Endothelial cell of umbilical vein (primary cell): ENCODE measurements at regions not wholly inside any gene's neighbourhood (a gene's known extent, or its start where the extent isn't known, plus 50 kb on each side); places are given as distances from the start of the nearest gene placed in this dataset.

ENCODE experiments used
- BruUV-seq: library from RNA; stranded (reverse); fragments of 400-500 nt; replicated peaks from 2 replicates; lab custom pipeline; 2021; lab: Mats Ljungman, UMichigan
- CTCF ChIA-PET: fragments of 300-600, 350-600 bp; sonication (Branson Sonifier 250); formaldehyde crosslinking; loops from one replicate; lab custom pipeline; 2021; ENCODE audit warnings: antibody characterized with exemption, inconsistent platforms; lab: Charles Lee
- POLR2A ChIA-PET: fragments of 300-600, 350-600 bp; sonication (Branson Sonifier 250); formaldehyde crosslinking; loops from one replicate; lab custom pipeline; 2021; ENCODE audit warnings: antibody characterized with exemption, inconsistent platforms; lab: Charles Lee
- DNase-seq: peaks from one replicate; pipeline ENCODE4 v3.0.0-alpha.2; 2011; ENCODE audit warnings: low read depth, low spot score
- FAIRE-seq: peaks from 2 replicates; lab custom pipeline; 2011; peaks lifted over from hg19 to GRCh38; lab: Jason Lieb, UNC
- H2AFZ ChIP-seq: 2 replicates; pipeline ENCODE4 v1.6.0; 2012; ENCODE audit warnings: low read depth, low read length, control low read depth, inconsistent platforms
- H3K27ac ChIP-seq: 2 replicates; pipeline ENCODE4 v1.5.1; 2011; ENCODE audit warnings: low read depth, mild to moderate bottlenecking, control low read depth, low read length, moderate library complexity; ENCODE audit not compliant: insufficient read depth
- H3K27me3 ChIP-seq, 2 experiments: 2 replicates each; pipeline versions ENCODE4 v1.6.0 to v1.6.1; 2011; ENCODE audit warnings: low read length in 2 of 2, mixed read lengths in 1 of 2; ENCODE audit not compliant: control insufficient read depth in 2 of 2, insufficient read depth in 2 of 2
- H3K36me3 ChIP-seq, 2 experiments: 2 replicates in 1 of 2; 3 replicates in 1 of 2; pipeline ENCODE4 v1.5.1; 2011; ENCODE audit warnings: low read length in 2 of 2, mild to moderate bottlenecking in 1 of 2, moderate library complexity in 1 of 2; ENCODE audit not compliant: control insufficient read depth in 2 of 2, insufficient read depth in 2 of 2; ENCODE audit errors: extremely low read depth in 1 of 2
- H3K4me1 ChIP-seq: 3 replicates; pipeline ENCODE4 v1.5.1; 2011; ENCODE audit warnings: mild to moderate bottlenecking, low read length; ENCODE audit not compliant: control insufficient read depth, insufficient read depth; ENCODE audit errors: extremely low read depth
- H3K4me2 ChIP-seq: 2 replicates; pipeline ENCODE4 v1.6.1; 2011; ENCODE audit warnings: low read length, control low read depth, mixed read lengths; ENCODE audit not compliant: insufficient read depth
- H3K4me3 ChIP-seq, 3 experiments: fragments of 200-600 bp in 1 of 3; sonication (generic), shearing (Covaris generic) in 1 of 3; replicated peaks in 1 of 3; 2 replicates each; pipeline ENCODE4 v1.5.1; 2011 to 2016; ENCODE audit warnings: control low read depth in 3 of 3, low read length in 3 of 3, mild to moderate bottlenecking in 2 of 3, inconsistent platforms in 1 of 3, low read depth in 1 of 3, moderate library complexity in 1 of 3; ENCODE audit not compliant: insufficient read depth in 1 of 3
- H3K79me2 ChIP-seq: 2 replicates; pipeline ENCODE4 v1.6.0; 2012; ENCODE audit warnings: low read length, inconsistent platforms; ENCODE audit not compliant: control insufficient read depth, insufficient read depth
- H3K9ac ChIP-seq: replicated peaks from 2 replicates; pipeline ENCODE3; 2011; ENCODE audit warnings: low read length, control low read depth; ENCODE audit not compliant: insufficient read depth; ENCODE audit errors: extremely low read depth
- H3K9me1 ChIP-seq: replicated peaks from 3 replicates; pipeline ENCODE4 v1.6.0; 2011; ENCODE audit warnings: mild to moderate bottlenecking, low read length; ENCODE audit not compliant: control insufficient read depth, insufficient read depth; ENCODE audit errors: extremely low read depth
- H3K9me3 ChIP-seq: replicated peaks from 2 replicates; pipeline ENCODE4 v1.5.1; 2012; ENCODE audit warnings: low read length, inconsistent platforms; ENCODE audit not compliant: control insufficient read depth, insufficient read depth
- H4K20me1 ChIP-seq: replicated peaks from 2 replicates; pipeline ENCODE3; 2011; ENCODE audit warnings: mild to moderate bottlenecking, low read length; ENCODE audit not compliant: control insufficient read depth, insufficient read depth; ENCODE audit errors: extremely low read depth
- MYC ChIP-seq: IDR thresholded peaks from one replicate; pipeline ENCODE4 v1.6.1; 2011; ENCODE audit warnings: mild to moderate bottlenecking, low read depth, low read length
- POLR2A ChIP-seq: IDR thresholded peaks from 2 replicates; pipeline ENCODE4 v1.6.1; 2012; ENCODE audit warnings: low read depth, mild to moderate bottlenecking, control low read depth, low read length
- dilution Hi-C: fragments of 300-500 bp; cut with MboI; formaldehyde crosslinking; loops from one replicate; pipeline ENCODE4 v1.15.0; 2019; ENCODE audit warnings: low sequenced_read_pairs; ENCODE audit not compliant: extremely low pct_ligation_motif_present
- intact Hi-C: fragments of 100-400 bp; cut with micrococcal nuclease; formaldehyde crosslinking; loops from one replicate; pipeline ENCODE4 v1.10.0; 2022
- TF ChIP-seq, protein P1 (sequence below), 2 donors: IDR thresholded peaks; 1 replicate in 1 of 2; 2 replicates in 1 of 2; pipeline ENCODE4 v1.5.1; 2011; ENCODE audit warnings: low read length in 2 of 2, mild to moderate bottlenecking in 2 of 2, moderate library complexity in 2 of 2, control low read depth in 1 of 2, inconsistent platforms in 1 of 2, low read depth in 1 of 2; ENCODE audit not compliant: insufficient read depth in 1 of 2; ENCODE audit errors: extremely low read depth in 1 of 2

DNA sequence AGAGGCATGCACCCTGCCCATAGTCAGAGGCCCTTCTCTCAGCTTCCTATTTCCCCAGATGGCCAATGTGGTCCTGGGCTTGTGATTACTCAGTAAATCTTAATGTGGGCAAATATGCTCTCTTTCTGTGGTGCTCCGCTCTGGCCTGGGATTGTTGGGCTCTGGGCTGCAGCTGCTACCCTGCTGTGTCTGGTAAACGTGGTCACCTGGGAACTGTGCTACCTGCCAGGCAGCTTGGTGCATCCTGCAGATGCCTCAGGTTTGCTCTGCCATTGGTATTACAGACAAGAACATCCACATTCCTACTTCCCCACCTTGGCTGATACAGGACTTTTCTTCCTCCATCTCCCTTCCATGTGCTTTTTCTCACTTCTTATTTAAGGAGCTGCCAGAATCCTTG, 611.5 kb upstream of the IMPG1 start:
- Histone ChIP-seq H3K4me2 (no peak overlapping the region), H4K20me1 (no peaks in the 10 kb centered on the region), H3K79me2 (no peaks in the 10 kb centered on the region), H3K27me3 (no peaks in the 10 kb centered on the region), H3K4me1 (peaks cover 8% of the 10 kb centered on the region), H3K27ac (no peak overlapping the region), H2AFZ (no peak overlapping the region), H3K9me3 (no peaks in the 10 kb centered on the region), H3K9ac (no peak overlapping the region), H3K4me3 (no peak overlapping the region), H3K36me3 (no peaks in the 10 kb centered on the region), H3K9me1 (no peaks in the 10 kb centered on the region)
- no peak for TF ChIP-seq POLR2A
- BruUV-seq = no TSS peak
- CTCF ChIA-PET = interaction anchor here (1.0 to 4.4 kb wide), 4 partner anchors 14 to 780 kb away, joined by 6 to 63 read pairs (median 26); partner anchors contain the start of gene HTR1B
- FAIRE-seq (no peak), DNase-seq (no peak)
- POLR2A ChIA-PET = no interaction called here
- intact Hi-C loops = loop anchor here (1.0 to 5.0 kb wide), 2 partner anchors 608 to 773 kb away; no protein-coding TSS in a partner anchor
- dilution Hi-C loops = no loop called here

DNA sequence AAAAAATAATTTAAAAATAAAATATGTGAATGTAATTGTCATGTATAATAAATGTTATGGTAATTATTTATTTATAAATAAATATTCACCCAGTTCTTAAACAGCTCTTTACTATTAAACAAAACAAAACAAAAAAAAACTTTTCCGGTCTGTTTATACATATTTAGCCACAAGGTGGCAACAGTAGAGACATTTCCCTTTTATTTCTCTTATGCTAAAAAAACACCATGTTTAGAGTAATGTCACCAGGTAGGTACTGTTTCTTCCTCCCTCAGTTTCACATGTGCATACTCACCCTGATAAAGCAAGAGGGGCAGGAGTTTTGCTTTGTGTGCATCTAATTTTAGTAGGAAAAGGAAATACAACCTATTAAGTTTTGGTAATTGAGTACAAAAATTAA, 610.4 kb upstream of the IMPG1 start:
- ChIA-PET CTCF (interaction anchor here (0.6 to 4.4 kb wide), 29 partner anchors 8 to 789 kb away, joined by 3 to 63 read pairs (median 5); partner anchors contain the start of gene HTR1B), POLR2A (no interaction called here)
- Histone ChIP-seq H3K4me1 (peaks cover 8% of the 10 kb centered on the region), H2AFZ (no peak overlapping the region), H3K9me1 (no peaks in the 10 kb centered on the region), H3K4me3 (no peak overlapping the region), H3K79me2 (no peaks in the 10 kb centered on the region), H3K4me2 (no peak overlapping the region), H3K36me3 (no peaks in the 10 kb centered on the region), H4K20me1 (no peaks in the 10 kb centered on the region), H3K27ac (no peak overlapping the region), H3K9ac (no peak overlapping the region), H3K27me3 (no peaks in the 10 kb centered on the region), H3K9me3 (no peaks in the 10 kb centered on the region)
- dilution Hi-C loops (no loop called here), intact Hi-C loops (loop anchor here (1.0 to 5.0 kb wide), 3 partner anchors 609 to 779 kb away; no protein-coding TSS in a partner anchor)
- DNase-seq (peak; percentile 40), FAIRE-seq (no peak)
- no peak for TF ChIP-seq MYC
- TF ChIP-seq, protein P1, sequence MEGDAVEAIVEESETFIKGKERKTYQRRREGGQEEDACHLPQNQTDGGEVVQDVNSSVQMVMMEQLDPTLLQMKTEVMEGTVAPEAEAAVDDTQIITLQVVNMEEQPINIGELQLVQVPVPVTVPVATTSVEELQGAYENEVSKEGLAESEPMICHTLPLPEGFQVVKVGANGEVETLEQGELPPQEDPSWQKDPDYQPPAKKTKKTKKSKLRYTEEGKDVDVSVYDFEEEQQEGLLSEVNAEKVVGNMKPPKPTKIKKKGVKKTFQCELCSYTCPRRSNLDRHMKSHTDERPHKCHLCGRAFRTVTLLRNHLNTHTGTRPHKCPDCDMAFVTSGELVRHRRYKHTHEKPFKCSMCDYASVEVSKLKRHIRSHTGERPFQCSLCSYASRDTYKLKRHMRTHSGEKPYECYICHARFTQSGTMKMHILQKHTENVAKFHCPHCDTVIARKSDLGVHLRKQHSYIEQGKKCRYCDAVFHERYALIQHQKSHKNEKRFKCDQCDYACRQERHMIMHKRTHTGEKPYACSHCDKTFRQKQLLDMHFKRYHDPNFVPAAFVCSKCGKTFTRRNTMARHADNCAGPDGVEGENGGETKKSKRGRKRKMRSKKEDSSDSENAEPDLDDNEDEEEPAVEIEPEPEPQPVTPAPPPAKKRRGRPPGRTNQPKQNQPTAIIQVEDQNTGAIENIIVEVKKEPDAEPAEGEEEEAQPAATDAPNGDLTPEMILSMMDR (IDR thresholded peaks at IDR 0.05; ENCODE audit: extremely low read depth in 1 of 2, insufficient read depth in 1 of 2, low read depth in 1 of 2, low read length in 2 of 2) = peak in 1 of 2 donors; percentile 22
- no TSS peak for BruUV-seq
